ENCODE measurements at regions not wholly inside any gene's neighbourhood (a gene's known extent, or its start where the extent isn't known, plus 50 kb on each side); places are given as distances from the start of the nearest gene placed in this dataset.
A peak's percentile ranks its signal among the peaks of the same experiment; 100 is the strongest.

DNA sequence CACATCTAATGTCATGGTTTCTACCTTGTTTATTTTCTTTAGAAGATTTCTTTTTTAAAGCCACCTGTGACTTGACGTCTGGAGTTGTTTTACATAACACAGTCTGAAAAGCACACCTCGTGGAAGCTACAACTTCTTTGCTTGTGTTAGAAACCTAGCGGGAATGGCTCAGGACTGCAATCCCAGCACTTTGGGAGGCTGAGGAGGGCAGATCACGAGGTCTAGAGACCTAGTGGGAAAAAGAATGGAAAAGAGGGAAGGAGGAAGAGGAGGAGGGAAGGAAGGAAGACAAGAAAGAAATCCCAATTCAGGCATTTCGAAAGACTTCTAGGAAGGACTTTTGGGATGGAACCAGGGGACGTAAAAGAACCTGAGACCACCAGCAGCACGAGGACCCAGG lies 146.3 kb upstream of the CELF2 start:
- no peaks in the 10 kb centered on the region for H3K9me3 ChIP-seq (ENCODE audit: severe bottlenecking)
- no peaks in the 10 kb centered on the region for H3K27me3 ChIP-seq (ENCODE audit: insufficient read depth, poor library complexity, severe bottlenecking)
- no peaks in the 10 kb centered on the region for H3K4me1 ChIP-seq (ENCODE audit: insufficient read depth, poor library complexity, severe bottlenecking)
- H3K36me3 ChIP-seq (ENCODE audit: low read depth) = no peaks in the 10 kb centered on the region
- no peak for ATAC-seq (ENCODE audit: low read depth)
- TF ChIP-seq, protein P1, sequence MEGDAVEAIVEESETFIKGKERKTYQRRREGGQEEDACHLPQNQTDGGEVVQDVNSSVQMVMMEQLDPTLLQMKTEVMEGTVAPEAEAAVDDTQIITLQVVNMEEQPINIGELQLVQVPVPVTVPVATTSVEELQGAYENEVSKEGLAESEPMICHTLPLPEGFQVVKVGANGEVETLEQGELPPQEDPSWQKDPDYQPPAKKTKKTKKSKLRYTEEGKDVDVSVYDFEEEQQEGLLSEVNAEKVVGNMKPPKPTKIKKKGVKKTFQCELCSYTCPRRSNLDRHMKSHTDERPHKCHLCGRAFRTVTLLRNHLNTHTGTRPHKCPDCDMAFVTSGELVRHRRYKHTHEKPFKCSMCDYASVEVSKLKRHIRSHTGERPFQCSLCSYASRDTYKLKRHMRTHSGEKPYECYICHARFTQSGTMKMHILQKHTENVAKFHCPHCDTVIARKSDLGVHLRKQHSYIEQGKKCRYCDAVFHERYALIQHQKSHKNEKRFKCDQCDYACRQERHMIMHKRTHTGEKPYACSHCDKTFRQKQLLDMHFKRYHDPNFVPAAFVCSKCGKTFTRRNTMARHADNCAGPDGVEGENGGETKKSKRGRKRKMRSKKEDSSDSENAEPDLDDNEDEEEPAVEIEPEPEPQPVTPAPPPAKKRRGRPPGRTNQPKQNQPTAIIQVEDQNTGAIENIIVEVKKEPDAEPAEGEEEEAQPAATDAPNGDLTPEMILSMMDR (IDR thresholded peaks at IDR 0.05; ENCODE audit: poor library complexity, severe bottlenecking) = no peak
- DNase-seq (ENCODE audit: low spot score) = no peak
- H3K4me3 ChIP-seq (ENCODE audit: severe bottlenecking) = no peak overlapping the region
- H3K27ac ChIP-seq (ENCODE audit: poor library complexity, severe bottlenecking) = peak overlapping the region; percentile 13

DNA sequence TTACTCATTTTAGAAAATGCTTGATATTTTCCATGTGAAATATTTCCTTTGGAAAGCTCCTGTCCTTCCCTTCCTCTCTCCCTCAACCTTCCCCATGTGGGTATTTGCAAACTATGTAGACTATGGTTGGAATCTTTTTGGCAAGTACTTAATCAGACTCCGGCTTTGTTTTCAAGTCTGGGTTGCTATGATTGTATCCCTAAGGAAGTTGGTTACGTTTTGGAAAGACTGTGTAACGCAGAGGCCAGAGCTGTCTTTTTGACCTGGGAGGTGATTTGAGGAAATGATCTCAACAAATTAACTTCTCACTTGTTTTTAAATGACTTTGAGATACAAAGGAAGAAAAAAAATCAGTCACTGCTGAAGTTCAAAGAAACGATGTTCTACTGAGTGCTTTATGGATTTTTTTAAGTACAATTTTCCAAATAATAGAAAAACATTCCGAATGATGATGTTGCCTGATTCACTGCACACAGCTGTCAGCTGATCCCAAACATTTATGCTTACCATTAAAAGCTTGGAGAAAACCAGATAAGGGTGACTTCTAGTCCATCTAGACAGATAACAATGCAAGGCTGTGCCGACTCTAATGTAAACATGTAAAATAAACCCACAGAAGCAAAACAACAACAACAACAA lies 145.5 kb upstream of the CELF2 start:
- peak overlapping the region; percentile 13 for H3K27ac ChIP-seq (ENCODE audit: poor library complexity, severe bottlenecking)
- H3K36me3 ChIP-seq (ENCODE audit: low read depth) = no peaks in the 10 kb centered on the region
- no peaks in the 10 kb centered on the region for H3K27me3 ChIP-seq (ENCODE audit: insufficient read depth, poor library complexity, severe bottlenecking)
- H3K9me3 ChIP-seq (ENCODE audit: severe bottlenecking) = no peaks in the 10 kb centered on the region
- H3K4me3 ChIP-seq (ENCODE audit: severe bottlenecking) = no peak overlapping the region
- H3K4me1 ChIP-seq (ENCODE audit: insufficient read depth, poor library complexity, severe bottlenecking) = no peaks in the 10 kb centered on the region
- DNase-seq (ENCODE audit: low spot score) = no peak
- ATAC-seq (ENCODE audit: low read depth) = peak; percentile 77; the same call in 2 of the 3 replicates
- TF ChIP-seq, protein P1 (IDR thresholded peaks at IDR 0.05; ENCODE audit: poor library complexity, severe bottlenecking) = no peak

DNA sequence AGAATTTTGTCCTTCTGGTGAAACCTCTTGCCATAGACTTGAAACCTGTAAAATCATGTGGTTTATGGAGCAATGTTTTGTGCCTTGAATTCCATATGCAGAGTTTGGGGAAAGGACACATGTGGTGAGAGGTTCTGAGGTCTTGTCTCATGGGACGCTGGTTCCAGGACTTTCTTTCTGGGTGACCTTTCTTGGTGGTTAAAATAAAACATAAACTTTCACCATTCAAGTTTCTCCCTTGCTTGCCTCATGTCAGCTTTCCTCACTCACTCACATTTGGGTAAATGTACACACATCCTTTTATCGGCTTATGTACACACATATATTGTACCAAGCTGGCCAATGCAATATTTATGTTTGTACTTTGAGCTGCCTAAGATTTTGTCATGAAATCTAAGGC lies 144.9 kb upstream of the CELF2 start:
- no peaks in the 10 kb centered on the region for H3K36me3 ChIP-seq (ENCODE audit: low read depth)
- TF ChIP-seq, protein P1 (IDR thresholded peaks at IDR 0.05; ENCODE audit: poor library complexity, severe bottlenecking) = no peak
- no peak overlapping the region for H3K4me3 ChIP-seq (ENCODE audit: severe bottlenecking)
- no peak overlapping the region for H3K27ac ChIP-seq (ENCODE audit: poor library complexity, severe bottlenecking)
- H3K9me3 ChIP-seq (ENCODE audit: severe bottlenecking) = no peaks in the 10 kb centered on the region
- ATAC-seq (ENCODE audit: low read depth) = no peak
- DNase-seq (ENCODE audit: low spot score) = no peak
- no peaks in the 10 kb centered on the region for H3K27me3 ChIP-seq (ENCODE audit: insufficient read depth, poor library complexity, severe bottlenecking)
- no peaks in the 10 kb centered on the region for H3K4me1 ChIP-seq (ENCODE audit: insufficient read depth, poor library complexity, severe bottlenecking)

DNA sequence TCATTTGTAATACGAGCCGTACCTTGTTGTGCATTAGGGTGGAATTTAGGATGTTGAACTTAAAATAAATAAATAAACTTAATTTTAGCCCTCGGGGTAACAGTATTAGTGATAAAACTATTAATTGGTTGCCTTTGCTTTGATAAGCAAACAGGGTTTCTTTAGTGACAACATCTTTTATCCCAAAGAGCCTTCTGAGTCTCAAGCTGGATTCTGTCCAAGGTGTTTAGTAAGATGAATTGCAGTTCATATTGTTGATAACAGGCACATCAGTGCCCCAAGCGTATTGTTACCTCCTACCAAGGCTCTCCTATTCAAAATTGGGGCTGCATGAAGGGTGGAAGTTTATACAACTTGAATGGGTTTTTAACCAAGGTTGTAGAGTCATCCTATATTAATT lies 144.4 kb upstream of the CELF2 start:
- no peaks in the 10 kb centered on the region for H3K36me3 ChIP-seq (ENCODE audit: low read depth)
- DNase-seq (ENCODE audit: low spot score) = no peak
- H3K9me3 ChIP-seq (ENCODE audit: severe bottlenecking) = no peaks in the 10 kb centered on the region
- no peak overlapping the region for H3K27ac ChIP-seq (ENCODE audit: poor library complexity, severe bottlenecking)
- H3K27me3 ChIP-seq (ENCODE audit: insufficient read depth, poor library complexity, severe bottlenecking) = no peaks in the 10 kb centered on the region
- H3K4me3 ChIP-seq (ENCODE audit: severe bottlenecking) = no peak overlapping the region
- H3K4me1 ChIP-seq (ENCODE audit: insufficient read depth, poor library complexity, severe bottlenecking) = no peaks in the 10 kb centered on the region
- no peak for ATAC-seq (ENCODE audit: low read depth)
- TF ChIP-seq, protein P1 (IDR thresholded peaks at IDR 0.05; ENCODE audit: poor library complexity, severe bottlenecking) = no peak

DNA sequence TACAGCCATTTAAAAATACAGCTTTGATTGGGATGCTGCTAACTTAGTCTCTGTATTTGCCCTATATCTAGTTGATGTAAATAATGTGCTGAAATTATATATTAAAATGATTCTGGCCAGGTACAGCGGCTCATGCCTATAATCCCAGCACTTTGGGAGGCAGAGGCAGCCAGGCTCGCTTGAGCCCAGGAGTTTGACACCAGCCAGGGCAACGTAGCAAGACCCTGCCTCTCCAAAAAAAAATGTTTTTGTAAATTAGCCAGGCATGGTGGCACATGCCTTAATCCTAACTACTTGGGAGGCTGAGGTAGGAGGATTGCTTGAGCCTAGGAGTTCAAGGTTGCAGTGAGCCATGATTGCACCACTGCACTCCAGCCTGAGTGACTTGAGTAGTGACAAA lies 143.8 kb upstream of the CELF2 start:
- ATAC-seq (ENCODE audit: low read depth) (no peak), DNase-seq (ENCODE audit: low spot score) (no peak)
- Histone ChIP-seq H3K4me1 (ENCODE audit: insufficient read depth, poor library complexity, severe bottlenecking) (no peaks in the 10 kb centered on the region), H3K36me3 (ENCODE audit: low read depth) (no peaks in the 10 kb centered on the region), H3K27ac (ENCODE audit: poor library complexity, severe bottlenecking) (no peak overlapping the region), H3K27me3 (ENCODE audit: insufficient read depth, poor library complexity, severe bottlenecking) (no peaks in the 10 kb centered on the region), H3K4me3 (ENCODE audit: severe bottlenecking) (no peak overlapping the region), H3K9me3 (ENCODE audit: severe bottlenecking) (no peaks in the 10 kb centered on the region)
- TF ChIP-seq, protein P1 (IDR thresholded peaks at IDR 0.05; ENCODE audit: poor library complexity, severe bottlenecking) = no peak

All from RWPE2 (cell line).